ENCODE measurements at regions not wholly inside any gene's neighbourhood (a gene's known extent, or its start where the extent isn't known, plus 50 kb on each side); places are given as distances from the start of the nearest gene placed in this dataset.

DNA sequence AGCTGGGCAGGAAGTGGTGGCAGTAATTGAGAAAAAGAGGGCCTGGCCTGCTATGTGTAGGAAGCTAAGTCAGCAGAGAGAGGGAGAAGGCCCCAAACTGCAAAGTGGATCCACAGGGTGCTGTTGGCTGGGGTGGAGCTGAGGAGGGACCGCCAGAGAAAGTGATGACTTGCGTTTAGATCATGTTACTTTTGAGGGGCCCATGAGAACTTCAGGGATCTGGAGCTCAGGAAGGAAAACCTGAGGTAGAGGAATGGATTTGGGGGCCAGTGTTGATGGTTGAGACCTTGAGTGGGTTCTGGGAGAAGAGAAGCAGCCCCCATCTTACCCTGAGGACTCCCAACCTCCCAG, 155.5 kb downstream of the MRPL14 start:
- no peak for TF ChIP-seq REST (IDR thresholded peaks at IDR 0.05; ENCODE audit: insufficient read depth in 1 of 2, low read depth in 2 of 2, low read length in 2 of 2)
- no peak for TF ChIP-seq FOXP2 (optimal IDR thresholded peaks at IDR 0.05; ENCODE audit: borderline replicate concordance, extremely low read depth, extremely low read length, insufficient read depth)

All from PFSK-1 (cell line).